H1 (cell line): ENCODE measurements at regions not wholly inside any gene's neighbourhood (a gene's known extent, or its start where the extent isn't known, plus 50 kb on each side); places are given as distances from the start of the nearest gene placed in this dataset.

ENCODE experiments used
- CTCF ChIA-PET: fragments of 300-600 bp; sonication (Branson Sonifier 250); formaldehyde crosslinking; loops from one replicate; lab custom pipeline; 2021; ENCODE audit not compliant: partially characterized antibody; lab: Charles Lee
- POLR2A ChIA-PET: fragments of 300-600 bp; sonication (Branson Sonifier 250); formaldehyde crosslinking; loops from one replicate; lab custom pipeline; 2021; ENCODE audit warnings: inconsistent platforms; ENCODE audit not compliant: partially characterized antibody; lab: Charles Lee
- DNase-seq, 2 experiments: peaks; one replicate each; pipeline versions ENCODE4 v3.0.0 to v3.0.0-alpha.2; 2010 to 2022; ENCODE audit warnings: low spot score in 2 of 2, low read depth in 1 of 2, mixed read lengths in 1 of 2
- FAIRE-seq: peaks from 2 replicates; lab custom pipeline; 2011; peaks lifted over from hg19 to GRCh38; lab: Jason Lieb, UNC
- H2AFZ ChIP-seq: 2 replicates; pipeline ENCODE4 v1.8.1; 2012; ENCODE audit warnings: low read length, inconsistent platforms
- H2AK5ac ChIP-seq: 2 replicates; pipeline ENCODE4 v1.6.1; 2013; ENCODE audit warnings: low read depth, low read length
- H2BK120ac ChIP-seq: replicated peaks from 2 replicates; pipeline ENCODE3; 2013; ENCODE audit warnings: low read depth, low read length, inconsistent platforms
- H2BK12ac ChIP-seq: 2 replicates; pipeline ENCODE4 v1.6.1; 2013; ENCODE audit warnings: low read depth, low read length
- H2BK15ac ChIP-seq: 2 replicates; pipeline ENCODE4 v1.6.1; 2013; ENCODE audit warnings: low read length
- H2BK20ac ChIP-seq: 2 replicates; pipeline ENCODE4 v1.6.1; 2013; ENCODE audit warnings: low read length
- H2BK5ac ChIP-seq: 2 replicates; pipeline ENCODE4 v1.6.1; 2013; ENCODE audit warnings: low read depth, low read length
- H3K14ac ChIP-seq: 2 replicates; pipeline ENCODE4 v1.6.1; 2013; ENCODE audit warnings: inconsistent platforms; ENCODE audit not compliant: insufficient read length
- H3K18ac ChIP-seq: 2 replicates; pipeline ENCODE4 v1.6.1; 2013; ENCODE audit warnings: low read length; ENCODE audit errors: extremely low read depth
- H3K23ac ChIP-seq: 2 replicates; pipeline ENCODE4 v1.6.1; 2013; ENCODE audit warnings: inconsistent platforms; ENCODE audit not compliant: insufficient read length
- H3K23me2 ChIP-seq: 2 replicates; pipeline ENCODE4 v1.6.1; 2013; ENCODE audit warnings: low read depth, low read length
- H3K27ac ChIP-seq: 2 replicates; pipeline ENCODE4 v1.6.1; 2011; ENCODE audit warnings: low read depth, low read length, inconsistent platforms
- H3K27me3 ChIP-seq, 4 experiments: replicated peaks in 1 of 4; 1 replicate in 1 of 4; 2 replicates in 3 of 4; pipeline versions ENCODE4 v1.6.1 to v1.8.1; 2011 to 2013; ENCODE audit warnings: low read length in 3 of 4, mild to moderate bottlenecking in 3 of 4, inconsistent platforms in 2 of 4, mixed read lengths in 2 of 4, moderate library complexity in 1 of 4; ENCODE audit not compliant: control insufficient read depth in 3 of 4, insufficient read depth in 3 of 4; ENCODE audit errors: extremely low read depth in 1 of 4
- H3K36me3 ChIP-seq, 4 experiments: 2 replicates each; pipeline versions ENCODE4 v1.6.1 to v1.8.1; 2011 to 2013; ENCODE audit warnings: mild to moderate bottlenecking in 4 of 4, low read length in 3 of 4, moderate library complexity in 2 of 4, control low read depth in 1 of 4, inconsistent platforms in 1 of 4; ENCODE audit not compliant: insufficient read depth in 4 of 4, control insufficient read depth in 2 of 4
- H3K4ac ChIP-seq: replicated peaks from 2 replicates; pipeline ENCODE3; 2013; ENCODE audit warnings: low read length, low read depth, mixed read lengths, inconsistent platforms; ENCODE audit not compliant: insufficient read length
- H3K4me1 ChIP-seq, 4 experiments: replicated peaks in 1 of 4; 1 replicate in 1 of 4; 2 replicates in 3 of 4; pipeline versions ENCODE4 v1.6.1 to v1.8.1; 2011 to 2013; ENCODE audit warnings: low read length in 3 of 4, inconsistent platforms in 2 of 4, mixed read lengths in 1 of 4; ENCODE audit not compliant: insufficient read depth in 4 of 4, control insufficient read depth in 3 of 4
- H3K4me2 ChIP-seq, 2 experiments: 2 replicates each; pipeline versions ENCODE4 v1.6.1 to v1.8.1; 2011 to 2013; ENCODE audit warnings: low read depth in 2 of 2, low read length in 2 of 2, control low read depth in 1 of 2, inconsistent platforms in 1 of 2, mild to moderate bottlenecking in 1 of 2; ENCODE audit not compliant: insufficient read depth in 1 of 2
- H3K4me3 ChIP-seq, 4 experiments: fragments of 200-600, 300-600 bp in 1 of 4; sonication (generic), shearing (Covaris generic), sonication (Bioruptor Twin) in 1 of 4; 2 replicates each; pipeline versions ENCODE4 v1.5.1 to v1.8.1; 2011 to 2016; ENCODE audit warnings: low read length in 4 of 4, low read depth in 3 of 4, control low read depth in 2 of 4, inconsistent platforms in 2 of 4, mild to moderate bottlenecking in 2 of 4, mixed read lengths in 1 of 4, moderate library complexity in 1 of 4; ENCODE audit not compliant: insufficient read depth in 2 of 4; ENCODE audit errors: extremely low read depth in 1 of 4
- H3K56ac ChIP-seq: replicated peaks from 2 replicates; pipeline ENCODE3; 2013; ENCODE audit warnings: low read depth, mild to moderate bottlenecking, mixed read lengths, low read length, inconsistent platforms; ENCODE audit not compliant: insufficient read length
- H3K79me1 ChIP-seq: 2 replicates; pipeline ENCODE4 v1.6.1; 2013; ENCODE audit warnings: low read depth, low read length, control low read depth
- H3K79me2 ChIP-seq, 2 experiments: 2 replicates each; pipeline versions ENCODE4 v1.6.1 to v1.8.1; 2012 to 2013; ENCODE audit warnings: low read length in 2 of 2, mild to moderate bottlenecking in 2 of 2, inconsistent platforms in 1 of 2; ENCODE audit not compliant: insufficient read depth in 2 of 2, control insufficient read depth in 1 of 2
- H3K9ac ChIP-seq, 4 experiments: replicated peaks in 1 of 4; 1 replicate in 1 of 4; 2 replicates in 3 of 4; pipeline versions ENCODE4 v1.6.1 to v1.8.1; 2011 to 2013; ENCODE audit warnings: low read depth in 3 of 4, low read length in 3 of 4, control low read depth in 2 of 4, mild to moderate bottlenecking in 2 of 4, moderate library complexity in 2 of 4, inconsistent platforms in 1 of 4; ENCODE audit errors: extremely low read depth in 1 of 4
- H3K9me3 ChIP-seq, 2 experiments: 2 replicates each; pipeline versions ENCODE4 v1.6.1 to v1.8.1; 2012 to 2013; ENCODE audit warnings: mild to moderate bottlenecking in 2 of 2, moderate library complexity in 2 of 2, control low read depth in 1 of 2, inconsistent platforms in 1 of 2, low read depth in 1 of 2, low read length in 1 of 2, mixed read lengths in 1 of 2; ENCODE audit not compliant: insufficient read depth in 2 of 2
- H4K20me1 ChIP-seq, 2 experiments: replicated peaks in 1 of 2; 2 replicates each; pipeline versions ENCODE3 to v1.8.1; 2011 to 2013; ENCODE audit warnings: inconsistent platforms in 2 of 2, low read length in 2 of 2, mild to moderate bottlenecking in 1 of 2; ENCODE audit not compliant: insufficient read depth in 2 of 2, control insufficient read depth in 1 of 2
- H4K5ac ChIP-seq: 2 replicates; pipeline ENCODE4 v1.6.1; 2013; ENCODE audit warnings: low read length, low read depth, mixed read lengths, inconsistent platforms; ENCODE audit not compliant: insufficient read length
- H4K8ac ChIP-seq: 2 replicates; pipeline ENCODE4 v1.8.0; 2013; ENCODE audit warnings: mild to moderate bottlenecking, moderate library complexity, low read length, inconsistent platforms; ENCODE audit not compliant: insufficient read depth; ENCODE audit errors: extremely low read depth
- H4K91ac ChIP-seq: replicated peaks from 2 replicates; pipeline ENCODE3; 2013; ENCODE audit warnings: low read length, mixed read lengths, inconsistent platforms; ENCODE audit not compliant: insufficient read length
- CHD1 ChIP-seq: IDR thresholded peaks from 2 replicates; pipeline ENCODE4 v1.6.1; 2012; ENCODE audit warnings: low read depth, low read length, improper control_type of control experiment
- GABPA ChIP-seq: IDR thresholded peaks from 2 replicates; pipeline ENCODE4 v1.6.1; 2011; ENCODE audit warnings: mild to moderate bottlenecking, low read length, moderate library complexity, borderline replicate concordance; ENCODE audit not compliant: insufficient read depth
- HDAC2 ChIP-seq, 2 experiments: fragments of 300-600 bp in 1 of 2; sonication (generic) in 1 of 2; IDR thresholded peaks; 2 replicates each; pipeline ENCODE4 v1.6.1; 2011 to 2012; ENCODE audit warnings: low read depth in 2 of 2, low read length in 2 of 2, mild to moderate bottlenecking in 2 of 2, moderate library complexity in 2 of 2, borderline replicate concordance in 1 of 2, inconsistent platforms in 1 of 2
- JUND ChIP-seq: IDR thresholded peaks from 2 replicates; pipeline ENCODE4 v1.6.1; 2011; ENCODE audit warnings: mild to moderate bottlenecking, improper control_type of control experiment, low read length
- SIX5 ChIP-seq: IDR thresholded peaks from 2 replicates; pipeline ENCODE4 v1.6.1; 2011; ENCODE audit warnings: mild to moderate bottlenecking, low read depth, low read length
- WGBS, 2 experiments: shearing (Covaris generic) in 1 of 2; methylation state at CpG; one replicate each; pipeline versions ENCODE4 v1.1.6 to v1.1.7; 2013 to 2015; ENCODE audit warnings: low lambda C conversion rate in 2 of 2, mixed read lengths in 2 of 2, inconsistent platforms in 1 of 2, low coverage in 1 of 2, missing lambda C conversion rate in 1 of 2; ENCODE audit not compliant: insufficient replicate concordance in 2 of 2, insufficient coverage in 1 of 2, insufficient read length in 1 of 2; ENCODE audit errors: extremely low coverage in 1 of 2, missing lambda C conversion rate in 1 of 2; 5-methylcytosine and 5-hydroxymethylcytosine counted together

DNA sequence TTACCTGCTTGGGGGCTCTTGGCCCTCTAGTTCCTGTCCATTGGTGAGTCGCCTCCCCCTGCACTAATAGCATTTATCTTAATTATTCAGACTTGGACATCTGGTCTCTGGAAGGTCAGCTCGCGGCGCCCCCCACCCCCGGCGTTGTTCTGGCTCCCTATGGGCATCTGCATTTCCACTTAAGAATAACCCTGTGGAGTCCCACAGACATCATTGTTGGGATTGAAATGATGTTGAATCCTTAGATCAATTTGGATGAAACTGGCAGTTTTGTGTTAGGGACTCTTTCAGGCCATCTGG lies 313.8 kb upstream of the HS6ST1 start:
- no peaks in the 10 kb centered on the region for H3K23me2 ChIP-seq
- TF ChIP-seq GABPA (no peak), JUND (no peak), CHD1 (no peak), SIX5 (no peak), HDAC2 (IDR thresholded peaks at IDR 0.05; ENCODE audit: borderline replicate concordance in 1 of 2, low read depth in 2 of 2, low read length in 2 of 2) (no peak)
- no peak overlapping the region for H3K27ac ChIP-seq
- CTCF ChIA-PET, result no interaction called here
- FAIRE-seq, result no peak
- no peaks in the 10 kb centered on the region for H3K79me1 ChIP-seq
- H4K5ac ChIP-seq, result no peak overlapping the region
- no peak overlapping the region for H3K4me2 ChIP-seq
- no peaks in the 10 kb centered on the region for H4K20me1 ChIP-seq
- H2BK120ac ChIP-seq, result no peak overlapping the region
- no peak overlapping the region for H3K4ac ChIP-seq
- H2BK12ac ChIP-seq, result peak overlapping the region; percentile 68; the same call in 1 of the 2 replicates
- no peak overlapping the region for H3K56ac ChIP-seq
- no peak overlapping the region for H4K8ac ChIP-seq
- WGBS, 2 experiments, result 88% methylated on average over 6 of the region's 6 CpGs; no CpG with 5 or more reads in 1 of the 2 experiments
- H3K4me3 ChIP-seq, result no peak overlapping the region
- H3K36me3 ChIP-seq, result no peaks in the 10 kb centered on the region
- POLR2A ChIA-PET, result no interaction called here
- no peaks in the 10 kb centered on the region for H3K9me3 ChIP-seq
- H3K4me1 ChIP-seq, result peaks cover under 1 to 9% (median 4%) of the 10 kb centered on the region in 4 experiments; a peak in 4 of 7 replicates
- 0 out of 2 replicates have a peak overlapping the region, but pooled peaks have one; percentile 87 for H2BK20ac ChIP-seq
- no peaks in the 10 kb centered on the region for H3K79me2 ChIP-seq
- no peak for DNase-seq
- no peak overlapping the region for H3K14ac ChIP-seq
- no peak overlapping the region for H3K18ac ChIP-seq
- no peak overlapping the region for H2AK5ac ChIP-seq
- H3K23ac ChIP-seq, result no peak overlapping the region
- no peak overlapping the region for H4K91ac ChIP-seq
- H3K9ac ChIP-seq, result no peak overlapping the region
- H2AFZ ChIP-seq, result no peak overlapping the region
- no peak overlapping the region for H2BK15ac ChIP-seq
- H3K27me3 ChIP-seq, result no peaks in the 10 kb centered on the region; a peak in 2 of 7 replicates
- H2BK5ac ChIP-seq, result no peak overlapping the region
